Endothelial cell of umbilical vein (primary cell): ENCODE measurements at regions not wholly inside any gene's neighbourhood (a gene's known extent, or its start where the extent isn't known, plus 50 kb on each side); places are given as distances from the start of the nearest gene placed in this dataset.

ENCODE experiments used
- BruUV-seq: library from RNA; stranded (reverse); fragments of 400-500 nt; replicated peaks from 2 replicates; lab custom pipeline; 2021; lab: Mats Ljungman, UMichigan
- CTCF ChIA-PET: fragments of 300-600, 350-600 bp; sonication (Branson Sonifier 250); formaldehyde crosslinking; loops from one replicate; lab custom pipeline; 2021; ENCODE audit warnings: antibody characterized with exemption, inconsistent platforms; lab: Charles Lee
- POLR2A ChIA-PET: fragments of 300-600, 350-600 bp; sonication (Branson Sonifier 250); formaldehyde crosslinking; loops from one replicate; lab custom pipeline; 2021; ENCODE audit warnings: antibody characterized with exemption, inconsistent platforms; lab: Charles Lee
- DNase-seq: peaks from one replicate; pipeline ENCODE4 v3.0.0-alpha.2; 2011; ENCODE audit warnings: low read depth, low spot score
- FAIRE-seq: peaks from 2 replicates; lab custom pipeline; 2011; peaks lifted over from hg19 to GRCh38; lab: Jason Lieb, UNC
- H2AFZ ChIP-seq: 2 replicates; pipeline ENCODE4 v1.6.0; 2012; ENCODE audit warnings: low read depth, low read length, control low read depth, inconsistent platforms
- H3K27ac ChIP-seq: 2 replicates; pipeline ENCODE4 v1.5.1; 2011; ENCODE audit warnings: low read depth, mild to moderate bottlenecking, control low read depth, low read length, moderate library complexity; ENCODE audit not compliant: insufficient read depth
- H3K27me3 ChIP-seq, 2 experiments: 2 replicates each; pipeline versions ENCODE4 v1.6.0 to v1.6.1; 2011; ENCODE audit warnings: low read length in 2 of 2, mixed read lengths in 1 of 2; ENCODE audit not compliant: control insufficient read depth in 2 of 2, insufficient read depth in 2 of 2
- H3K36me3 ChIP-seq, 2 experiments: 2 replicates in 1 of 2; 3 replicates in 1 of 2; pipeline ENCODE4 v1.5.1; 2011; ENCODE audit warnings: low read length in 2 of 2, mild to moderate bottlenecking in 1 of 2, moderate library complexity in 1 of 2; ENCODE audit not compliant: control insufficient read depth in 2 of 2, insufficient read depth in 2 of 2; ENCODE audit errors: extremely low read depth in 1 of 2
- H3K4me1 ChIP-seq: 3 replicates; pipeline ENCODE4 v1.5.1; 2011; ENCODE audit warnings: mild to moderate bottlenecking, low read length; ENCODE audit not compliant: control insufficient read depth, insufficient read depth; ENCODE audit errors: extremely low read depth
- H3K4me2 ChIP-seq: 2 replicates; pipeline ENCODE4 v1.6.1; 2011; ENCODE audit warnings: low read length, control low read depth, mixed read lengths; ENCODE audit not compliant: insufficient read depth
- H3K4me3 ChIP-seq, 3 experiments: fragments of 200-600 bp in 1 of 3; sonication (generic), shearing (Covaris generic) in 1 of 3; replicated peaks in 1 of 3; 2 replicates each; pipeline ENCODE4 v1.5.1; 2011 to 2016; ENCODE audit warnings: control low read depth in 3 of 3, low read length in 3 of 3, mild to moderate bottlenecking in 2 of 3, inconsistent platforms in 1 of 3, low read depth in 1 of 3, moderate library complexity in 1 of 3; ENCODE audit not compliant: insufficient read depth in 1 of 3
- H3K79me2 ChIP-seq: 2 replicates; pipeline ENCODE4 v1.6.0; 2012; ENCODE audit warnings: low read length, inconsistent platforms; ENCODE audit not compliant: control insufficient read depth, insufficient read depth
- H3K9ac ChIP-seq: replicated peaks from 2 replicates; pipeline ENCODE3; 2011; ENCODE audit warnings: low read length, control low read depth; ENCODE audit not compliant: insufficient read depth; ENCODE audit errors: extremely low read depth
- H3K9me1 ChIP-seq: replicated peaks from 3 replicates; pipeline ENCODE4 v1.6.0; 2011; ENCODE audit warnings: mild to moderate bottlenecking, low read length; ENCODE audit not compliant: control insufficient read depth, insufficient read depth; ENCODE audit errors: extremely low read depth
- H3K9me3 ChIP-seq: replicated peaks from 2 replicates; pipeline ENCODE4 v1.5.1; 2012; ENCODE audit warnings: low read length, inconsistent platforms; ENCODE audit not compliant: control insufficient read depth, insufficient read depth
- H4K20me1 ChIP-seq: replicated peaks from 2 replicates; pipeline ENCODE3; 2011; ENCODE audit warnings: mild to moderate bottlenecking, low read length; ENCODE audit not compliant: control insufficient read depth, insufficient read depth; ENCODE audit errors: extremely low read depth
- EZH2 ChIP-seq: IDR thresholded peaks from 2 replicates; pipeline ENCODE4 v1.6.1; 2012; ENCODE audit warnings: borderline replicate concordance, low read depth, mild to moderate bottlenecking, moderate library complexity, low read length, inconsistent platforms; ENCODE audit not compliant: severe bottlenecking
- FOS ChIP-seq: IDR thresholded peaks from 2 replicates; pipeline ENCODE4 v1.6.1; 2011; ENCODE audit warnings: mild to moderate bottlenecking, low read length, moderate library complexity, borderline replicate concordance; ENCODE audit not compliant: insufficient read depth
- GATA2 ChIP-seq: IDR thresholded peaks from 2 replicates; pipeline ENCODE4 v1.7.0; 2011; ENCODE audit warnings: low read depth, mild to moderate bottlenecking, moderate library complexity, mixed read lengths, low read length; ENCODE audit not compliant: insufficient read length, insufficient read depth
- JUN ChIP-seq: IDR thresholded peaks from 2 replicates; pipeline ENCODE4 v1.6.1; 2011; ENCODE audit warnings: borderline replicate concordance, low read depth; ENCODE audit not compliant: insufficient read length, insufficient read depth
- MYC ChIP-seq: IDR thresholded peaks from one replicate; pipeline ENCODE4 v1.6.1; 2011; ENCODE audit warnings: mild to moderate bottlenecking, low read depth, low read length
- POLR2AphosphoS5 ChIP-seq: IDR thresholded peaks from 2 replicates; pipeline ENCODE4 v1.6.1; 2012; ENCODE audit warnings: low read depth, mild to moderate bottlenecking, control low read depth, low read length, moderate library complexity; ENCODE audit not compliant: insufficient read depth
- dilution Hi-C: fragments of 300-500 bp; cut with MboI; formaldehyde crosslinking; loops from one replicate; pipeline ENCODE4 v1.15.0; 2019; ENCODE audit warnings: low sequenced_read_pairs; ENCODE audit not compliant: extremely low pct_ligation_motif_present
- intact Hi-C: fragments of 100-400 bp; cut with micrococcal nuclease; formaldehyde crosslinking; loops from one replicate; pipeline ENCODE4 v1.10.0; 2022

- Histone ChIP-seq H3K4me2 (no peak overlapping the region), H3K27me3 (peaks cover 3 to 7% of the 10 kb centered on the region in 2 experiments), H3K4me1 (no peaks in the 10 kb centered on the region), H3K4me3 (no peak overlapping the region), H3K9me3 (no peaks in the 10 kb centered on the region), H3K27ac (no peak overlapping the region), H3K79me2 (no peaks in the 10 kb centered on the region), H3K9ac (no peak overlapping the region), H4K20me1 (no peaks in the 10 kb centered on the region), H2AFZ (no peak overlapping the region), H3K36me3 (no peaks in the 10 kb centered on the region), H3K9me1 (no peaks in the 10 kb centered on the region)
- no TSS peak for BruUV-seq
- ChIA-PET CTCF (no interaction called here), POLR2A (no interaction called here)
- no peak for FAIRE-seq
- dilution Hi-C loops (no loop called here), intact Hi-C loops (no loop called here)
- no peak for TF ChIP-seq GATA2
- no peak for TF ChIP-seq POLR2AphosphoS5
- no peak for TF ChIP-seq FOS
- DNase-seq = no peak
Observed at GRCh38 chr2:48018480-48018879, 112.2 kb upstream of the FBXO11 start.

- Histone ChIP-seq H3K4me2 (no peak overlapping the region), H3K9ac (no peak overlapping the region), H3K9me3 (no peaks in the 10 kb centered on the region), H3K79me2 (no peaks in the 10 kb centered on the region), H3K4me3 (no peak overlapping the region), H3K27ac (no peak overlapping the region), H2AFZ (no peak overlapping the region), H3K4me1 (no peaks in the 10 kb centered on the region), H4K20me1 (no peaks in the 10 kb centered on the region), H3K27me3 (no peaks in the 10 kb centered on the region), H3K9me1 (no peaks in the 10 kb centered on the region), H3K36me3 (no peaks in the 10 kb centered on the region)
- no peak for FAIRE-seq
- dilution Hi-C loops (no loop called here), intact Hi-C loops (loop anchor here (10.0 kb wide), 1 partner anchor 72 kb away; no protein-coding TSS in a partner anchor)
- no peak for DNase-seq
- CTCF ChIA-PET = no interaction called here
- no peak for TF ChIP-seq JUN
- TF ChIP-seq GATA2 = no peak
- TF ChIP-seq EZH2 = no peak
- TF ChIP-seq MYC = no peak
- TF ChIP-seq POLR2AphosphoS5 = no peak
- POLR2A ChIA-PET = no interaction called here
- no TSS peak for BruUV-seq
Observed at GRCh38 chr2:48026865-48027264, 120.6 kb upstream of the FBXO11 start.
